NCI-H526 (cell line): ENCODE measurements at regions not wholly inside any gene's neighbourhood (a gene's known extent, or its start where the extent isn't known, plus 50 kb on each side); places are given as distances from the start of the nearest gene placed in this dataset.
A peak's percentile ranks its signal among the peaks of the same experiment; 100 is the strongest.

ENCODE experiments used
- DNase-seq, 2 experiments: peaks; one replicate each; lab custom pipeline; 2025; lab: John Stamatoyannopoulos, UW

GRCh38 chr6:71722736-71723135 lies 163.6 kb upstream of the RIMS1 start:
- no peak for DNase-seq

GRCh38 chr6:71724456-71725125 lies 161.8 kb upstream of the RIMS1 start:
- DNase-seq, result no peak

- no peak for DNase-seq
Observed at GRCh38 chr6:71725126-71725470, 161.3 kb upstream of the RIMS1 start.

GRCh38 chr6:71726121-71726520 lies 160.2 kb upstream of the RIMS1 start:
- no peak for DNase-seq

GRCh38 chr6:71727632-71728294 lies 158.6 kb upstream of the RIMS1 start:
- no peak for DNase-seq

GRCh38 chr6:71730284-71730683 lies 156.1 kb upstream of the RIMS1 start:
- no peak for DNase-seq

GRCh38 chr6:71733970-71734899 lies 152.1 kb upstream of the RIMS1 start:
- no peak for DNase-seq

- DNase-seq, result no peak
Observed at GRCh38 chr6:71737953-71738352, 148.4 kb upstream of the RIMS1 start.

- DNase-seq, result no peak
Observed at GRCh38 chr6:71745525-71745924, 140.8 kb upstream of the RIMS1 start.

GRCh38 chr6:71766146-71766760 lies 120.1 kb upstream of the RIMS1 start:
- no peak for DNase-seq

- no peak for DNase-seq
Observed at GRCh38 chr6:71766796-71767195, 119.6 kb upstream of the RIMS1 start.

- DNase-seq, result no peak
Observed at GRCh38 chr6:71768356-71768755, 118.0 kb upstream of the RIMS1 start.

- DNase-seq, result no peak
Observed at GRCh38 chr6:71808865-71809264, 77.5 kb upstream of the RIMS1 start.

- no peak for DNase-seq
Observed at GRCh38 chr6:71810880-71811279, 75.5 kb upstream of the RIMS1 start.

- DNase-seq, result no peak
Observed at GRCh38 chr6:71822625-71823024, 63.7 kb upstream of the RIMS1 start.

GRCh38 chr6:71832110-71832764 lies 54.1 kb upstream of the RIMS1 start:
- peak; percentile 19 to 48 for DNase-seq
